Left renal cortex interstitium (tissue), 4 donors: ENCODE measurements at regions not wholly inside any gene's neighbourhood (a gene's known extent, or its start where the extent isn't known, plus 50 kb on each side); places are given as distances from the start of the nearest gene placed in this dataset.

Experiments
- DNase-seq, 4 donors: peaks; one replicate each; pipeline ENCODE4 v3.0.0-alpha.2; 2013; ENCODE audit warnings: low read depth in 4 of 4, low spot score in 2 of 4, missing footprints in 1 of 4

GRCh38 chr21:32216293-32216692 is 62.6 kb downstream of the MIS18A start:
- DNase-seq, result no peak

GRCh38 chr21:32215306-32215685 is 63.6 kb downstream of the MIS18A start:
- DNase-seq, result no peak

- DNase-seq, result no peak
Measured at GRCh38 chr21:32214654-32215305, 64.1 kb downstream of the MIS18A start.

GRCh38 chr21:32212116-32212515 is 66.7 kb downstream of the MIS18A start:
- no peak for DNase-seq

GRCh38 chr21:32211306-32211705 is 67.5 kb downstream of the MIS18A start:
- no peak for DNase-seq

GRCh38 chr21:32209580-32209979 is 69.3 kb downstream of the MIS18A start:
- DNase-seq, result no peak

- DNase-seq, result no peak
Measured at GRCh38 chr21:32207406-32207716, 71.5 kb downstream of the MIS18A start.

- DNase-seq, result no peak
Measured at GRCh38 chr21:32206631-32207405, 72.0 kb downstream of the MIS18A start.

- no peak for DNase-seq
Measured at GRCh38 chr21:32203877-32204480, 74.9 kb downstream of the MIS18A start.

GRCh38 chr21:32200029-32200428 is 78.8 kb downstream of the MIS18A start:
- DNase-seq, result no peak

- no peak for DNase-seq
Measured at GRCh38 chr21:32198384-32198783, 80.5 kb downstream of the MIS18A start.

GRCh38 chr21:32197896-32198295 is 81.0 kb downstream of the MIS18A start:
- no peak for DNase-seq

- no peak for DNase-seq
Measured at GRCh38 chr21:32196001-32196400, 82.8 kb downstream of the MIS18A start.

GRCh38 chr21:32193098-32193465 is 85.8 kb downstream of the MIS18A start:
- no peak for DNase-seq

- DNase-seq, result no peak
Measured at GRCh38 chr21:32192291-32193097, 86.4 kb downstream of the MIS18A start.

GRCh38 chr21:32190493-32191144 is 88.2 kb downstream of the MIS18A start:
- no peak for DNase-seq

- DNase-seq, result no peak
Measured at GRCh38 chr21:32189688-32190483, 89.0 kb downstream of the MIS18A start.

GRCh38 chr21:32186804-32187203 is 92.0 kb downstream of the MIS18A start:
- DNase-seq, result no peak

- DNase-seq, result no peak
Measured at GRCh38 chr21:32185726-32186125, 93.1 kb downstream of the MIS18A start.

GRCh38 chr21:32185103-32185502 is 93.7 kb downstream of the MIS18A start:
- DNase-seq, result no peak
